ENCODE measurements at regions not wholly inside any gene's neighbourhood (a gene's known extent, or its start where the extent isn't known, plus 50 kb on each side); places are given as distances from the start of the nearest gene placed in this dataset.

DNA sequence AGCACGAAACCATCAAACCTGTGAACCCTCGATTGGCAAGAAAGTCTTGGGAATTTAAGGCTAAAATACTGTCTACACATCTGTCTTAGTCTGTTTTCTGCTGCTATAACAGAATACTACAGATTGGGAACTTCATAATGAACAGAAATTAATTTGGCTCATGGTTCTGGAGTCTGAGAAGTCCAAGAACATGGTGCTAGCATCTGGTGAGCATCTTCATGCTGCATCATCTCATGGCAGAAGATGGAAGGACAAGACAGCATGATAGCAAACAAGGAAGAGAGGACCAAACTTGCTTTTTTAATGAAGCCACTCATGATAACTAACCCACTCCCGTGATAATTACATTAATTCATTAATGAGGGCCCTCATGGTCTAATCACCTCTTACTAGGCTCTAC lies 102.0 kb upstream of the CDKN3 start:
- TF ChIP-seq, protein P1, sequence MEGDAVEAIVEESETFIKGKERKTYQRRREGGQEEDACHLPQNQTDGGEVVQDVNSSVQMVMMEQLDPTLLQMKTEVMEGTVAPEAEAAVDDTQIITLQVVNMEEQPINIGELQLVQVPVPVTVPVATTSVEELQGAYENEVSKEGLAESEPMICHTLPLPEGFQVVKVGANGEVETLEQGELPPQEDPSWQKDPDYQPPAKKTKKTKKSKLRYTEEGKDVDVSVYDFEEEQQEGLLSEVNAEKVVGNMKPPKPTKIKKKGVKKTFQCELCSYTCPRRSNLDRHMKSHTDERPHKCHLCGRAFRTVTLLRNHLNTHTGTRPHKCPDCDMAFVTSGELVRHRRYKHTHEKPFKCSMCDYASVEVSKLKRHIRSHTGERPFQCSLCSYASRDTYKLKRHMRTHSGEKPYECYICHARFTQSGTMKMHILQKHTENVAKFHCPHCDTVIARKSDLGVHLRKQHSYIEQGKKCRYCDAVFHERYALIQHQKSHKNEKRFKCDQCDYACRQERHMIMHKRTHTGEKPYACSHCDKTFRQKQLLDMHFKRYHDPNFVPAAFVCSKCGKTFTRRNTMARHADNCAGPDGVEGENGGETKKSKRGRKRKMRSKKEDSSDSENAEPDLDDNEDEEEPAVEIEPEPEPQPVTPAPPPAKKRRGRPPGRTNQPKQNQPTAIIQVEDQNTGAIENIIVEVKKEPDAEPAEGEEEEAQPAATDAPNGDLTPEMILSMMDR (IDR thresholded peaks at IDR 0.05; ENCODE audit: poor library complexity, severe bottlenecking): no peak
- TF ChIP-seq, protein P2, sequence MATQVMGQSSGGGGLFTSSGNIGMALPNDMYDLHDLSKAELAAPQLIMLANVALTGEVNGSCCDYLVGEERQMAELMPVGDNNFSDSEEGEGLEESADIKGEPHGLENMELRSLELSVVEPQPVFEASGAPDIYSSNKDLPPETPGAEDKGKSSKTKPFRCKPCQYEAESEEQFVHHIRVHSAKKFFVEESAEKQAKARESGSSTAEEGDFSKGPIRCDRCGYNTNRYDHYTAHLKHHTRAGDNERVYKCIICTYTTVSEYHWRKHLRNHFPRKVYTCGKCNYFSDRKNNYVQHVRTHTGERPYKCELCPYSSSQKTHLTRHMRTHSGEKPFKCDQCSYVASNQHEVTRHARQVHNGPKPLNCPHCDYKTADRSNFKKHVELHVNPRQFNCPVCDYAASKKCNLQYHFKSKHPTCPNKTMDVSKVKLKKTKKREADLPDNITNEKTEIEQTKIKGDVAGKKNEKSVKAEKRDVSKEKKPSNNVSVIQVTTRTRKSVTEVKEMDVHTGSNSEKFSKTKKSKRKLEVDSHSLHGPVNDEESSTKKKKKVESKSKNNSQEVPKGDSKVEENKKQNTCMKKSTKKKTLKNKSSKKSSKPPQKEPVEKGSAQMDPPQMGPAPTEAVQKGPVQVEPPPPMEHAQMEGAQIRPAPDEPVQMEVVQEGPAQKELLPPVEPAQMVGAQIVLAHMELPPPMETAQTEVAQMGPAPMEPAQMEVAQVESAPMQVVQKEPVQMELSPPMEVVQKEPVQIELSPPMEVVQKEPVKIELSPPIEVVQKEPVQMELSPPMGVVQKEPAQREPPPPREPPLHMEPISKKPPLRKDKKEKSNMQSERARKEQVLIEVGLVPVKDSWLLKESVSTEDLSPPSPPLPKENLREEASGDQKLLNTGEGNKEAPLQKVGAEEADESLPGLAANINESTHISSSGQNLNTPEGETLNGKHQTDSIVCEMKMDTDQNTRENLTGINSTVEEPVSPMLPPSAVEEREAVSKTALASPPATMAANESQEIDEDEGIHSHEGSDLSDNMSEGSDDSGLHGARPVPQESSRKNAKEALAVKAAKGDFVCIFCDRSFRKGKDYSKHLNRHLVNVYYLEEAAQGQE (IDR thresholded peaks at IDR 0.05; ENCODE audit: borderline replicate concordance): no peak
- TF ChIP-seq EZH2 (IDR thresholded peaks at IDR 0.05; ENCODE audit: borderline replicate concordance, insufficient read depth, low read length, poor library complexity, severe bottlenecking): no peak

Measured in neural cell (in vitro differentiated cells).